ENCODE measurements at regions not wholly inside any gene's neighbourhood (a gene's known extent, or its start where the extent isn't known, plus 50 kb on each side); places are given as distances from the start of the nearest gene placed in this dataset.

- no peak for TF ChIP-seq CTCF (IDR thresholded peaks at IDR 0.05)
- no peak for TF ChIP-seq POLR2A (IDR thresholded peaks at IDR 0.05)
These were observed 57.7 kb downstream of the SHANK2 start for GRCh38 chr11:71194710-71195109.
